GM13976 (cell line): ENCODE measurements at regions not wholly inside any gene's neighbourhood (a gene's known extent, or its start where the extent isn't known, plus 50 kb on each side); places are given as distances from the start of the nearest gene placed in this dataset.

Experiments
- DNase-seq: peaks from one replicate; pipeline ENCODE4 v3.0.0; 2012; ENCODE audit warnings: low spot score
- CTCF ChIP-seq: IDR thresholded peaks from 2 replicates; pipeline ENCODE4 v1.5.1; 2012; ENCODE audit warnings: borderline replicate concordance, mild to moderate bottlenecking; ENCODE audit not compliant: insufficient read depth; ENCODE audit errors: extremely low read depth, missing control alignments, control extremely low read depth
- in situ Hi-C: fragments of 300-500 bp; cut with MboI; formaldehyde crosslinking; loops from one replicate; pipeline ENCODE4 v1.12.0; 2022; ENCODE audit warnings: low sequenced_read_pairs, mixed read lengths, inconsistent platforms; ENCODE audit not compliant: unreplicated experiment

DNA sequence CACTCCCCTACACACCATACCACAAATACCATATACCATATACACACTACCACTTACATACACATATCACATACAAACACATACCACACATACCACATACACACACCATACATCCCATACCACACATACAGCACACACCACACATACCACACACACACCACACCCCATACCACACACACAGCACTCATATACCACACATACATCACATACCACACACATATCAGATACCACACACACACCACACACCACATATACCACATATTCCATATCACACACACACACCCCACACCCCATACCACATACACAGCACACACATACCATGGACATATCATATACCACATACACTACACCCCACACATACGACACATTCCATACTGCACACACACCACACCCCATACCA is 276.6 kb downstream of the GADD45G start:
- DNase-seq: no peak
- TF ChIP-seq CTCF: no peak
- in situ Hi-C loops: no loop called here

GRCh38 chr9:89882930-89883361 is 278.1 kb downstream of the GADD45G start:
- no peak for TF ChIP-seq CTCF
- in situ Hi-C loops: no loop called here
- DNase-seq: no peak

DNA sequence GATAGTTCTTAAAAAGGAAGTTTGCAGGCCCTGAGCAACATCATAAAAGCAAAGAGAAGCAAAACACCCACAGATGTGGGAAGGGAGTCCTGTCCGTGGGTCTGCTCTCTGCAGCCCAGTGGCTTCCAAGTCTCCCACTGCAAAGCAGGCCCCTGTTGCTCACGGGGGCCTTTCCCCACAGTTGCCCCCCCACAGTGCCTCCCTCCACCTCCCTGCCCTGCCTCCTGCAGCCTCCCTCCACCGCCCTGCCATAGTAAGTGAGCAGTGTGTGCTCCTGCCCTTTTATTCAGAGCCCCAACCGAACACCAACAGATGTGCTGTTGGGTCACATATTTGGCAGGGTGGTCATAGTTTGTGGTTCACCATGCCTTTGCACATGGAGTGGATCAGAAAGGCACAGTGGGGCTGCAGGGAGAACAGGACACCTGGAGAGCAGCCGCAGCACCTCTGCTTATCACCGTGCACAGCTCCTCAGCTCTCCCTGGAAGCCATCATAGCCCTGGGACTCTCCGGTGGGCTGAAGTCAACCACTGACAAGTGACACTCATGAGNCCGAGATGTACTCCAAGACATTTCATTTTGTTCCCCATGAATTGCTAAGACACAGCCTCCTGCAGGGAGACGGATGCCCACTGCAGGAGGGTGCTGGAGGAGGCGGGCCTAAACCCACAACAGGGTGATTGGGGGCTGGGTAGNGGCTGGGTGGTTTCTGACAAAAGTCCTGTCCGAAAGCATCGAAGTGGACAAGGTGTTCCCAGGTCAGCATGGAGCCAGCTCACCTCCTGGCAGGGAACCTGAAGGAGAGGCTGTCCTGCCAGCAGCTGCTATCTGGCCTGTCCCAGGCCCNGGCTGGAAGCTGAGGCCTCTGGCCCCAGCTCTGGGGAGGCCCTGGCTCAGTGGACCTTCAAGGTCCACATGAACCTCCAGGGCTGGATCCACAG is 278.9 kb downstream of the GADD45G start:
- TF ChIP-seq CTCF: no peak
- in situ Hi-C loops: no loop called here

DNA sequence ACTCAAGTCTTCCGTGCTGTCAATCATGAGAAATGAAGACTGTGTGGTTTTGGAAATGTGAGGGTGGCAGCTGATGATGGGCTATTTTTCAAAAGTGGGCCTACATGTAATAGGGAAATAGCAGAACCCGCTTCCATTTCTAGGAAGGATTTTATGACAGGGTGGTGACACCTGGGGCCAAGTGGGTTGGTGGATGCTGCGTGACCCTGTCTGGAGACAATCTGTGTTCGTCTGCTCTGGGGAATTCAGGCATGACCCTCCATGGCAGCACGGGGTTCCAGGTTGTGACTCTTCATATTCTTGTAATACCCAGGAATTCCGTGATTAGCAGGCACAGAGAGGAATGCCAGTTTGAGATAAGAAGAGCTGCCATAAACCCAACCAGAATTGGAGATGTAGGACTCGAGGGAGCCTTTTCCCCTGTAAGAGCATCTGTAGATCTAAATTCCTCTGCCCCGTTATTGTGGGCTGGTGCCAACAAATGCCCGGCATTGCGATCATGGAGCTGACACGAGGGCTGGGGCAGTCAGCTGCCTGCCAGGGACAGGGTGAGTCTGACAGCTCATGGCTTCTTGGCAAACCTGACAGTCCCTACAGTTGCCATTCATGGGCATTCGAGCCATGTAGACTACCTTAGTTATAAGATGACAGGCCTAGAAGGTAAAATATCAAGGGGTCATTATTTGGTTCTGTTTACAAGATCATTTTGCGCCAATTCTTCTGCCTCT is 279.7 kb downstream of the GADD45G start:
- in situ Hi-C loops: no loop called here
- no peak for DNase-seq
- no peak for TF ChIP-seq CTCF

More for the DNA sequence above, 278.9 kb downstream of the GADD45G start:
- no peak for DNase-seq

DNA sequence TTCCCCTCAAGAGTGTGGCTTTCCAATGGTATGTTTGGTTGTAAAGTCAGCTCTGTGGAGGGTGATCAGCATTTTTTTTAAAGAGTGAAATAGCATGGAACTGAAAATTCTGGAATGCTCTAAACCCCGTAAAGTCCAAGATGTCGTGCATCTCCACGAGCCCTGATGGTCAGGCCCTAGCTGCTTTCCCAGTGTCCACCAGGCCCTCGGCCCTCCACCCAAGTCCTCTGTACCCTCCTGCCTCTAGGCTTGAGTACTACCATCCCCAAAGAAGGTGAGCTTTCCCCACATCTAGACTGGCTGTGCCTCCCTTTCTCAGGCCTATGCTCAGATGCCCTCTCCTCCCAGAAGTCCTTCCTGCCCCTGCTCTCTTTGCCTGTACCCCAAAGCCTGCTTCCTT is 280.3 kb downstream of the GADD45G start:
- DNase-seq: no peak
- no peak for TF ChIP-seq CTCF
- in situ Hi-C loops: no loop called here

DNA sequence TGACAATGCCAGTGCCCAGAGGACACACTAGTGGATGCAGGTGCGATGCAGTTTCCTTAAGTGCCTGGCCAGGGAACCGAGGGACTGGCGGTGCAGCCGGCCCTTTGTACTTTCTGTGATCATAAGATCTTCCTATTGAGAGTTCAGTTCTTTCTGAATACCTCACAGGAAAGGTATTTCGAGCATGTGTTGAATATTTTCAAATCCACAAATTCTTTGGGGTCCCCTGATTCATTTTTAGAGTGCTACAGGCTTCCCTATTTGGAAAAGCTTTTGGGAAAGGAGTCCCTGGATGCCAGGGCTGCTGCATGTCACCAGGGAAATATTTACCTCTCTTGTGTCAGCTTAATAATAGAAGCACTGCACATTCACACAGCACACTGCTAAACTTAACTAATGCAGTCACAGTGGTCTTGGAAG is 281.5 kb downstream of the GADD45G start:
- in situ Hi-C loops: no loop called here

More for the DNA sequence above, 281.5 kb downstream of the GADD45G start:
- no peak for TF ChIP-seq CTCF
- no peak for DNase-seq
